ENCODE measurements at regions not wholly inside any gene's neighbourhood (a gene's known extent, or its start where the extent isn't known, plus 50 kb on each side); places are given as distances from the start of the nearest gene placed in this dataset.

- POLR2A ChIA-PET (ENCODE audit: unreplicated experiment): interaction anchor here (0.6 kb wide), 1 partner anchor 164 kb away, joined by 3 read pairs; no protein-coding TSS in a partner anchor
- Histone ChIP-seq H3K9me2 (replicated peaks; ENCODE audit: low read length) (no peaks in the 10 kb centered on the region), H3K79me2 (ENCODE audit: low read length) (no peaks in the 10 kb centered on the region), H3K36me3 (ENCODE audit: low read depth, low read length) (no peaks in the 10 kb centered on the region), H3K4me3 (ENCODE audit: low read length) (no peak overlapping the region), H4K20me1 (ENCODE audit: low read length) (no peaks in the 10 kb centered on the region), H3K4me2 (ENCODE audit: low read length) (no peak overlapping the region), H3K27me3 (ENCODE audit: low read length) (no peaks in the 10 kb centered on the region), H3K27ac (ENCODE audit: low read length) (no peak overlapping the region), H3K4me1 (ENCODE audit: insufficient read depth, low read length) (no peaks in the 10 kb centered on the region), H3K9ac (ENCODE audit: low read length) (no peak overlapping the region), H2AFZ (ENCODE audit: low read length) (no peak overlapping the region), H3K9me3 (ENCODE audit: low read length) (0 out of 2 replicates have a peak, but pooled peaks cover 3% of the 10 kb centered on the region), H3F3A (ENCODE audit: low read length, unreplicated experiment) (no peaks in the 10 kb centered on the region)
- TF ChIP-seq EZH2 (IDR thresholded peaks at IDR 0.05; ENCODE audit: low read length, unreplicated experiment): no peak
- no peak for TF ChIP-seq CTCF (conservative IDR thresholded peaks at IDR 0.05; ENCODE audit: low read depth, low read length)
- TF ChIP-seq EZH2phosphoT487 (IDR thresholded peaks at IDR 0.05; ENCODE audit: borderline replicate concordance, low read length): no peak
- no peak for ATAC-seq
- CTCF ChIA-PET: no interaction called here
- BruUV-seq (replicated peaks): no TSS peak
- DNase-seq: no peak
- intact Hi-C loops (cut with micrococcal nuclease): no loop called here
Observed at GRCh38 chr1:71135571-71135970, 54.7 kb upstream of the ZRANB2 start.

All from PC-3 (cell line).